ENCODE measurements at regions not wholly inside any gene's neighbourhood (a gene's known extent, or its start where the extent isn't known, plus 50 kb on each side); places are given as distances from the start of the nearest gene placed in this dataset.

- H3K4me1 ChIP-seq: no peaks in the 10 kb centered on the region
- H3K36me3 ChIP-seq: no peaks in the 10 kb centered on the region
- intact Hi-C loops (cut with DNase I): no loop called here
- H3K27me3 ChIP-seq (ENCODE audit: low read depth): no peaks in the 10 kb centered on the region
- no peaks in the 10 kb centered on the region for H3K9me3 ChIP-seq
- no peak for TF ChIP-seq CTCF (IDR thresholded peaks at IDR 0.05)
- ATAC-seq (no peak), DNase-seq (no peak)
- no peak overlapping the region for H3K27ac ChIP-seq
- H3K4me3 ChIP-seq: no peak overlapping the region
Observed at GRCh38 chr9:30673132-30673531, 1711.3 kb upstream of the ACO1 start.

GRCh38 chr9:30676651-30677050, 1707.8 kb upstream of the ACO1 start:
- TF ChIP-seq CTCF (IDR thresholded peaks at IDR 0.05): no peak
- Histone ChIP-seq H3K27me3 (ENCODE audit: low read depth) (no peaks in the 10 kb centered on the region), H3K27ac (no peak overlapping the region), H3K36me3 (no peaks in the 10 kb centered on the region), H3K4me1 (no peaks in the 10 kb centered on the region), H3K9me3 (no peaks in the 10 kb centered on the region), H3K4me3 (no peak overlapping the region)
- DNase-seq (no peak), ATAC-seq (no peak)
- intact Hi-C loops (cut with DNase I): no loop called here

GRCh38 chr9:30677221-30677620, 1707.2 kb upstream of the ACO1 start:
- Histone ChIP-seq H3K9me3 (no peaks in the 10 kb centered on the region), H3K4me3 (no peak overlapping the region), H3K27me3 (ENCODE audit: low read depth) (no peaks in the 10 kb centered on the region), H3K36me3 (no peaks in the 10 kb centered on the region), H3K27ac (no peak overlapping the region), H3K4me1 (no peaks in the 10 kb centered on the region)
- DNase-seq: no peak
- intact Hi-C loops (cut with DNase I): no loop called here
- no peak for TF ChIP-seq CTCF (IDR thresholded peaks at IDR 0.05)
- ATAC-seq: no peak

- intact Hi-C loops (cut with DNase I): no loop called here
Observed at GRCh38 chr9:30688801-30689200, 1695.6 kb upstream of the ACO1 start.

GRCh38 chr9:30697958-30698357, 1686.5 kb upstream of the ACO1 start:
- intact Hi-C loops (cut with DNase I): no loop called here
- no peaks in the 10 kb centered on the region for H3K27me3 ChIP-seq (ENCODE audit: low read depth)
- no peak for ATAC-seq
- DNase-seq: no peak
- no peak overlapping the region for H3K27ac ChIP-seq
- no peak for TF ChIP-seq CTCF (IDR thresholded peaks at IDR 0.05)
- H3K4me3 ChIP-seq: no peak overlapping the region
- no peaks in the 10 kb centered on the region for H3K4me1 ChIP-seq
- no peaks in the 10 kb centered on the region for H3K36me3 ChIP-seq
- H3K9me3 ChIP-seq: no peaks in the 10 kb centered on the region

More at GRCh38 chr9:30688801-30689200, 1695.6 kb upstream of the ACO1 start:
- H3K36me3 ChIP-seq: no peaks in the 10 kb centered on the region
- DNase-seq: no peak
- ATAC-seq: no peak
- H3K9me3 ChIP-seq: no peaks in the 10 kb centered on the region
- no peaks in the 10 kb centered on the region for H3K4me1 ChIP-seq
- H3K27ac ChIP-seq: no peak overlapping the region
- TF ChIP-seq CTCF (IDR thresholded peaks at IDR 0.05): no peak
- no peaks in the 10 kb centered on the region for H3K27me3 ChIP-seq (ENCODE audit: low read depth)
- no peak overlapping the region for H3K4me3 ChIP-seq

GRCh38 chr9:30711591-30711990, 1672.9 kb upstream of the ACO1 start:
- H3K36me3 ChIP-seq: no peaks in the 10 kb centered on the region
- ATAC-seq: no peak
- H3K27me3 ChIP-seq (ENCODE audit: low read depth): no peaks in the 10 kb centered on the region
- no peak overlapping the region for H3K27ac ChIP-seq
- intact Hi-C loops (cut with DNase I): no loop called here
- TF ChIP-seq CTCF (IDR thresholded peaks at IDR 0.05): no peak
- no peak for DNase-seq
- no peak overlapping the region for H3K4me3 ChIP-seq
- H3K9me3 ChIP-seq: no peaks in the 10 kb centered on the region
- H3K4me1 ChIP-seq: no peaks in the 10 kb centered on the region
